ENCODE measurements at regions not wholly inside any gene's neighbourhood (a gene's known extent, or its start where the extent isn't known, plus 50 kb on each side); places are given as distances from the start of the nearest gene placed in this dataset.

DNA sequence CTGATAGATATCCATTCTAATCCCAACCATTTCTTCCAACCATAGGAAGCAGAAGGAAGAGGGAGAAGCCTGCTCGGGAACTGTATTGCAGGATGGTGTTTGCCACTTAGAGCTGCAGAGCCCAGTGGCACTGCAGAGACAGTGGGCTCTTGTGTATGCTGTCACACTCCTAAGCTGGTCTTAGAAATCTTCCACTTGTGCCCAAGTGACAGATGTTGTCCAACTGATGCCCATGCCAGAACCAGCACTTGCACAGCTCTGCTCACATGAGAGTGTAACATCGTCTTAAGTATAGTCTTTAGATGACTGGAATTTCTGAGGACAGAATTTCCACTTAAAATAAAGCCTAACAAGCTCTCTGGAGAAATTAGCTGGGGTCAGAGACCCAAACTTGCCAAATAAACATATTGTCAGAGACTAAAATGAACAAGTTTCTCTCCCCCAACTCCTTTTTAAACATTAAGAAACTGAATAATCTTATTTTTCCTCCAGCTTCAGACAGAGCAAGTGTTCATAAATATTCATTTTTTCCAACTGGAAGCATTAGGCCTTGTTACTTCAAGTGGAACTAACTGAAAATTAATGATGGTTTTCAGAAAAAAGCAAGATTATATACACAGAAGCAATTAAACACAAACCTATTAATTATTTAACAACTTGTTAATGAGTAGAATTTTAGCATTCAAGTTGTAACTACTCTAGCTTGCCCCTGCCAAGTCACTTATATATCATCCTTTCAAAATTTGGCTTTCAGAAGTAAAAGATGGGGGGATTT is 577.3 kb downstream of the AJAP1 start:
- no peak overlapping the region for H3K27ac ChIP-seq (ENCODE audit: low read depth in 1 of 2, low read length in 2 of 2)
- no peak overlapping the region for H3K9ac ChIP-seq (ENCODE audit: low read depth in 1 of 2, low read length in 2 of 2)
- no peaks in the 10 kb centered on the region for H3K4me1 ChIP-seq (ENCODE audit: control insufficient read depth in 4 of 4, insufficient read depth in 4 of 4, low read length in 3 of 4)
- peaks cover 0 to 9% (median 2%) of the 10 kb centered on the region in 4 donors for H3K9me3 ChIP-seq (ENCODE audit: control insufficient read depth in 4 of 4, low read length in 3 of 4)
- H3K36me3 ChIP-seq (ENCODE audit: control insufficient read depth in 4 of 4, insufficient read depth in 3 of 4, low read depth in 1 of 4, low read length in 3 of 4): no peaks in the 10 kb centered on the region
- H3K27me3 ChIP-seq (ENCODE audit: control insufficient read depth in 4 of 4, insufficient read depth in 4 of 4, low read length in 3 of 4): peaks cover 0 to 7% (median 2%) of the 10 kb centered on the region in 4 donors
- no peak for DNase-seq (ENCODE audit: low spot score)
- H3K4me3 ChIP-seq (ENCODE audit: low read depth in 1 of 3, low read length in 3 of 3): no peak overlapping the region
- TF ChIP-seq NR2F2 (IDR thresholded peaks at IDR 0.05) (no peak), YY1 (IDR thresholded peaks at IDR 0.05) (no peak), FOXA2 (IDR thresholded peaks at IDR 0.05) (no peak), HNF4G (IDR thresholded peaks at IDR 0.05) (no peak), RXRA (IDR thresholded peaks at IDR 0.05) (no peak), RAD21 (IDR thresholded peaks at IDR 0.05) (no peak), GABPA (IDR thresholded peaks at IDR 0.05 in 1 of 2, conservative IDR thresholded peaks at IDR 0.05 in 1 of 2) (no peak), SP1 (IDR thresholded peaks at IDR 0.05) (no peak), EGR1 (IDR thresholded peaks at IDR 0.05; ENCODE audit: low read depth in 2 of 2) (no peak)
- TF ChIP-seq, protein P1, sequence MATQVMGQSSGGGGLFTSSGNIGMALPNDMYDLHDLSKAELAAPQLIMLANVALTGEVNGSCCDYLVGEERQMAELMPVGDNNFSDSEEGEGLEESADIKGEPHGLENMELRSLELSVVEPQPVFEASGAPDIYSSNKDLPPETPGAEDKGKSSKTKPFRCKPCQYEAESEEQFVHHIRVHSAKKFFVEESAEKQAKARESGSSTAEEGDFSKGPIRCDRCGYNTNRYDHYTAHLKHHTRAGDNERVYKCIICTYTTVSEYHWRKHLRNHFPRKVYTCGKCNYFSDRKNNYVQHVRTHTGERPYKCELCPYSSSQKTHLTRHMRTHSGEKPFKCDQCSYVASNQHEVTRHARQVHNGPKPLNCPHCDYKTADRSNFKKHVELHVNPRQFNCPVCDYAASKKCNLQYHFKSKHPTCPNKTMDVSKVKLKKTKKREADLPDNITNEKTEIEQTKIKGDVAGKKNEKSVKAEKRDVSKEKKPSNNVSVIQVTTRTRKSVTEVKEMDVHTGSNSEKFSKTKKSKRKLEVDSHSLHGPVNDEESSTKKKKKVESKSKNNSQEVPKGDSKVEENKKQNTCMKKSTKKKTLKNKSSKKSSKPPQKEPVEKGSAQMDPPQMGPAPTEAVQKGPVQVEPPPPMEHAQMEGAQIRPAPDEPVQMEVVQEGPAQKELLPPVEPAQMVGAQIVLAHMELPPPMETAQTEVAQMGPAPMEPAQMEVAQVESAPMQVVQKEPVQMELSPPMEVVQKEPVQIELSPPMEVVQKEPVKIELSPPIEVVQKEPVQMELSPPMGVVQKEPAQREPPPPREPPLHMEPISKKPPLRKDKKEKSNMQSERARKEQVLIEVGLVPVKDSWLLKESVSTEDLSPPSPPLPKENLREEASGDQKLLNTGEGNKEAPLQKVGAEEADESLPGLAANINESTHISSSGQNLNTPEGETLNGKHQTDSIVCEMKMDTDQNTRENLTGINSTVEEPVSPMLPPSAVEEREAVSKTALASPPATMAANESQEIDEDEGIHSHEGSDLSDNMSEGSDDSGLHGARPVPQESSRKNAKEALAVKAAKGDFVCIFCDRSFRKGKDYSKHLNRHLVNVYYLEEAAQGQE (IDR thresholded peaks at IDR 0.05): no peak
- TF ChIP-seq, protein P2, sequence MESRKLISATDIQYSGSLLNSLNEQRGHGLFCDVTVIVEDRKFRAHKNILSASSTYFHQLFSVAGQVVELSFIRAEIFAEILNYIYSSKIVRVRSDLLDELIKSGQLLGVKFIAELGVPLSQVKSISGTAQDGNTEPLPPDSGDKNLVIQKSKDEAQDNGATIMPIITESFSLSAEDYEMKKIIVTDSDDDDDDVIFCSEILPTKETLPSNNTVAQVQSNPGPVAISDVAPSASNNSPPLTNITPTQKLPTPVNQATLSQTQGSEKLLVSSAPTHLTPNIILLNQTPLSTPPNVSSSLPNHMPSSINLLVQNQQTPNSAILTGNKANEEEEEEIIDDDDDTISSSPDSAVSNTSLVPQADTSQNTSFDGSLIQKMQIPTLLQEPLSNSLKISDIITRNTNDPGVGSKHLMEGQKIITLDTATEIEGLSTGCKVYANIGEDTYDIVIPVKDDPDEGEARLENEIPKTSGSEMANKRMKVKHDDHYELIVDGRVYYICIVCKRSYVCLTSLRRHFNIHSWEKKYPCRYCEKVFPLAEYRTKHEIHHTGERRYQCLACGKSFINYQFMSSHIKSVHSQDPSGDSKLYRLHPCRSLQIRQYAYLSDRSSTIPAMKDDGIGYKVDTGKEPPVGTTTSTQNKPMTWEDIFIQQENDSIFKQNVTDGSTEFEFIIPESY (IDR thresholded peaks at IDR 0.05): no peak
- TF ChIP-seq, protein P3, sequence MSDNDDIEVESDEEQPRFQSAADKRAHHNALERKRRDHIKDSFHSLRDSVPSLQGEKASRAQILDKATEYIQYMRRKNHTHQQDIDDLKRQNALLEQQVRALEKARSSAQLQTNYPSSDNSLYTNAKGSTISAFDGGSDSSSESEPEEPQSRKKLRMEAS (IDR thresholded peaks at IDR 0.05): no peak
- 55% methylated on average over 2 of the region's 2 CpGs for WGBS

DNA sequence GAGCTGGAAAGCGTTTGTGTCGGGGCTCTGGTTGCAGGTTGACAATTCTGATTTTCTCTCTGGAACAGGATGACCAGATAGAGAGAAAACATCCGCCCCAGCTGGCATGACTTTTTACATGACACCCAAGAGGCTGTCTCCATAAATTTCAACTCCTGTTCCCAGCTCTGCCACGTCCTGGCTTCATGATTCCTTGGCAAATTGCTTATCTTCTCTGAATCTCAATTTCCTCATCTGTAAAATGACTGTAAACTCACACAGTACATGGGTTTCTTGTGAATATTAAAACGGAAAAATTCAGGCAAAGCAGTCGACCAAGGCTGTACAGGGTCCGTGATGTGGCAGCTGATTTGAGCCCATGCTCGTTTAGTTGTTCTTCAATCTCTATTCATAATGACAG is 572.7 kb downstream of the AJAP1 start:
- no peak overlapping the region for H3K9ac ChIP-seq (ENCODE audit: low read depth in 1 of 2, low read length in 2 of 2)
- no peaks in the 10 kb centered on the region for H3K36me3 ChIP-seq (ENCODE audit: control insufficient read depth in 4 of 4, insufficient read depth in 3 of 4, low read depth in 1 of 4, low read length in 3 of 4)
- no peaks in the 10 kb centered on the region for H3K4me1 ChIP-seq (ENCODE audit: control insufficient read depth in 4 of 4, insufficient read depth in 4 of 4, low read length in 3 of 4)
- TF ChIP-seq RAD21 (IDR thresholded peaks at IDR 0.05) (no peak), FOXA1 (IDR thresholded peaks at IDR 0.05) (no peak), JUND (IDR thresholded peaks at IDR 0.05) (no peak), SP1 (IDR thresholded peaks at IDR 0.05) (no peak), HNF4A (conservative IDR thresholded peaks at IDR 0.05) (no peak), GABPA (IDR thresholded peaks at IDR 0.05 in 1 of 2, conservative IDR thresholded peaks at IDR 0.05 in 1 of 2) (no peak), EGR1 (IDR thresholded peaks at IDR 0.05; ENCODE audit: low read depth in 2 of 2) (no peak)
- TF ChIP-seq, protein P4, sequence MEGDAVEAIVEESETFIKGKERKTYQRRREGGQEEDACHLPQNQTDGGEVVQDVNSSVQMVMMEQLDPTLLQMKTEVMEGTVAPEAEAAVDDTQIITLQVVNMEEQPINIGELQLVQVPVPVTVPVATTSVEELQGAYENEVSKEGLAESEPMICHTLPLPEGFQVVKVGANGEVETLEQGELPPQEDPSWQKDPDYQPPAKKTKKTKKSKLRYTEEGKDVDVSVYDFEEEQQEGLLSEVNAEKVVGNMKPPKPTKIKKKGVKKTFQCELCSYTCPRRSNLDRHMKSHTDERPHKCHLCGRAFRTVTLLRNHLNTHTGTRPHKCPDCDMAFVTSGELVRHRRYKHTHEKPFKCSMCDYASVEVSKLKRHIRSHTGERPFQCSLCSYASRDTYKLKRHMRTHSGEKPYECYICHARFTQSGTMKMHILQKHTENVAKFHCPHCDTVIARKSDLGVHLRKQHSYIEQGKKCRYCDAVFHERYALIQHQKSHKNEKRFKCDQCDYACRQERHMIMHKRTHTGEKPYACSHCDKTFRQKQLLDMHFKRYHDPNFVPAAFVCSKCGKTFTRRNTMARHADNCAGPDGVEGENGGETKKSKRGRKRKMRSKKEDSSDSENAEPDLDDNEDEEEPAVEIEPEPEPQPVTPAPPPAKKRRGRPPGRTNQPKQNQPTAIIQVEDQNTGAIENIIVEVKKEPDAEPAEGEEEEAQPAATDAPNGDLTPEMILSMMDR (IDR thresholded peaks at IDR 0.05; ENCODE audit: low read depth, low read length, missing input control): no peak
- TF ChIP-seq, protein P3 (IDR thresholded peaks at IDR 0.05): no peak
- H3K4me3 ChIP-seq (ENCODE audit: low read depth in 1 of 3, low read length in 3 of 3): no peak overlapping the region
- no peak for DNase-seq (ENCODE audit: low spot score)
- peaks cover 0 to 7% (median 2%) of the 10 kb centered on the region in 4 donors for H3K27me3 ChIP-seq (ENCODE audit: control insufficient read depth in 4 of 4, insufficient read depth in 4 of 4, low read length in 3 of 4)
- no peak overlapping the region for H3K27ac ChIP-seq (ENCODE audit: low read depth in 1 of 2, low read length in 2 of 2)
- WGBS: 65% methylated on average over 8 of the region's 8 CpGs
- no peaks in the 10 kb centered on the region for H3K9me3 ChIP-seq (ENCODE audit: control insufficient read depth in 4 of 4, low read length in 3 of 4)
